HG03469 (cell line): ENCODE measurements at regions not wholly inside any gene's neighbourhood (a gene's known extent, or its start where the extent isn't known, plus 50 kb on each side); places are given as distances from the start of the nearest gene placed in this dataset.
"Not testable (repeated sequence)": the region's sequence is repeated elsewhere in the genome, so short reads cannot be mapped to it uniquely, and the experiment has no call there.

ENCODE experiments used
- ATAC-seq: cut with Tn5 transposase; IDR thresholded peaks from one replicate; pipeline ENCODE4 v1.9.1; 2021; ENCODE audit warnings: mild to moderate bottlenecking, moderate library complexity, moderate number of reproducible peaks; ENCODE audit not compliant: unreplicated experiment

- ATAC-seq: no peak
Observed at GRCh38 chr5:124103671-124104070, 591.7 kb downstream of the CSNK1G3 start.

GRCh38 chr5:124103056-124103455 is 591.1 kb downstream of the CSNK1G3 start:
- ATAC-seq: not testable (repeated sequence)

- ATAC-seq: no peak
Observed at GRCh38 chr5:124102486-124102885, 590.5 kb downstream of the CSNK1G3 start.

- ATAC-seq: no peak
Observed at GRCh38 chr5:124093658-124094057, 581.7 kb downstream of the CSNK1G3 start.

- no peak for ATAC-seq
Observed at GRCh38 chr5:124090115-124090514, 578.1 kb downstream of the CSNK1G3 start.

GRCh38 chr5:124089578-124089977 is 577.6 kb downstream of the CSNK1G3 start:
- no peak for ATAC-seq

- ATAC-seq: no peak
Observed at GRCh38 chr5:124088289-124089032, 576.5 kb downstream of the CSNK1G3 start.

DNA sequence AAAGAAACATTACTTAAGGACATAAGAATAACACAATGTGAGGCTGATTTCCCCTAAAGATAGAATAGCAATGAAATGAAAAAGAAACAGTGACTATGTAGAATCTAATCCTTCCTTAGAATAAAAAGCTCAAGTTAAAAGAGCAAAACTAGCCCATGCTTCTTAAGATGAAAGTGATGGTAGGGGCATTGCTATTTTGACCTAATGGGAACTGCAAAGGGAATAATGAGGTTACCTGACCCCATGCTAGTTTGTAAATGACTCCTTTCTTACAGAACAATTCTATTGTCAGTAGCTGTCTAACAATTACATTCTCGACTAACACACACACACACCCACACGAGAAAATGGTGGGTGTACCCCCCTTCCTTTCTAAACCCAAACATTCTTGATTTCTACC is 575.8 kb downstream of the CSNK1G3 start:
- no peak for ATAC-seq

- no peak for ATAC-seq
Observed at GRCh38 chr5:124080256-124080655, 568.3 kb downstream of the CSNK1G3 start.

DNA sequence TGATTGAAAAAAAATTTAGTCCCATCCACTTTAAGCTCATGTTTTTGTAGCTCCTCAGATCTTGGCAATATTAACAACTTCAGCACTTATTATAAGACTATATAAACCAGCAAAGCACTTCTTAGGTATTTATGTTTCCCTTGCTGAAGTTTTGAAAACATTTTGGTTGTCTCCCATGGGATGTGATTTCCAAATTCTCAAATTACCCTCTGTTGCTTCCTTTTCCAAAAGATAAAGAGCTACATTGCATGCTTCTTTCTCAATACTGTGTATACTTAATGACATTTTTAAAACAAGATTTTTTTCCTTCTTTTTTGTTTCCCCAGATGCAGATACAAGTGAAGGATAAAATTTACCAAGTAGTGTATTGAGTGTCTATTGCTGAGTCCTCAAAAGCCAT is 567.1 kb downstream of the CSNK1G3 start:
- no peak for ATAC-seq

DNA sequence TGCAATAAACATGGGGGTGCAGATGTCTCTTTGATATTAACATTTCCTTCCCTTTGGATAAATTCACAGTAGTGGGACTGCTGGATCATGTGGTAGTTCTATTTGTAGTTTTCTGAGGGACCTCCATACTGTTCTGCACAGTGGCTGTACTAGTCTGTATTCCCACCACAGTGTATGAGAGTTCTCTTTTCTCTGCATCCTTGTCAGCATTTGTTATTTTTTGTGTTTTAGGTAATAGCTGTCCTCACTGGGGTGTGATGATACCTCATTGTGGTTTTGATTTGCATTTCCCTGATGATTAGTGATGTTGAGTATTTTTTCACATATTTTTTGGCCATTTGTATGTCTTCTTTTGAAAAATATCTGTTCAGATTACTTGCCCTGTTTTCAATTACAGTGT is 562.5 kb downstream of the CSNK1G3 start:
- no peak for ATAC-seq

- ATAC-seq: no peak
Observed at GRCh38 chr5:124072570-124072969, 560.6 kb downstream of the CSNK1G3 start.

DNA sequence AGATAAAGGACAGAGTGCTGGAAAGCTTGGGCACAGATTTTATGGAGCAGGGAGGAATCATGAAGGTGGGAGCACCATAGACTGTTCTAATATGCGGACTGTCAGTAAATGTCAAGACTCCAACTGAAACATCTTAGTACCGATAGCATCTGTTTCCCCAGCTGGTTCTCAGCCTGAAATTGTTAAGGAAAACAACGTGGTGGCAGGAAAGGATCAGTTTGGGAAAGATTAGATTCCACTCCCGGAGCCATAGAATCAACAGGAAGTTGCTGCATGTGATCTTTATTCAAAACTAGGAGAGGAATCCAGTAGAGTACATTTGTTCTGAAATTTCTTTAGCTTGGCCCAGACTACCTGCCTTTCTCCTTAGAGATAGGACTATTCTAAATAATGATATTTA is 559.1 kb downstream of the CSNK1G3 start:
- ATAC-seq: no peak

DNA sequence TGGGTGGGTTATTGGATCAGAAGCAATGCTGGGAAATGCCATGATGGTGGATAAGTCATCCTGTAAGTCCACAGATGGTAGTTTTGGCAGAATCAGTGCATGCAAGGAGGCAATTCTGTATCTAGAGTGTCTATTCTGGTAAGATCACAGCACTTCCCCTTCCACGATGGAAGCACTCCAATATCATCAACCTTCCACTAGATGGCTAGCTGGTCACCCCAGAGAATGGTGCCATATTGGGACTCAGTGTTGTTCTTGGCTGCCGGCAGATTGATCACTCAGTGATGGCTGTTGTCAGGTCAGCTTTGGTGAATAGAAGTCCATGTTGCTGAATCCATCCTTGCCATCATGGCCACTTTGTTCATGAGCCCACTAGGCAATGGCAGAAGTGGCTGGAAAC is 553.5 kb downstream of the CSNK1G3 start:
- no peak for ATAC-seq

- ATAC-seq: no peak
Observed at GRCh38 chr5:124064956-124065355, 553.0 kb downstream of the CSNK1G3 start.

DNA sequence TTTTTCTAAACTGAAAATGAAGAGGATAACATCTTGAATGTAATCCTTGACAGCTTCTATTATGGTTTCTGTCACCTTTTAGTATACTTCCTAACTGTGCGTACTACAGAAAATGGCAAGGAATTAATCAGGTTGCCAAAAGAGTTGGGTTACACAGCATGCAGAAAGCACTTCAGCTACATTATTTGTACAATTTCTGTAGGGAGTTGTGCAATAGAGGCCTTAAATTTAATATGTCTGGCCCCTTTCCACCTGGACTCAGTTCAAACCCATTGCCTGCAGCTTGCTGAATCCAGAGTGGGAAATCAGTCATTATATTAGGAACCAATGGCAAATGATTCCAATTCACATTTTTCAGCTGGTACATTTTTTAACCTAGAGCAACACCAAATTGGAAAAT is 549.7 kb downstream of the CSNK1G3 start:
- ATAC-seq: no peak

- ATAC-seq: no peak
Observed at GRCh38 chr5:124061068-124061430, 549.1 kb downstream of the CSNK1G3 start.

DNA sequence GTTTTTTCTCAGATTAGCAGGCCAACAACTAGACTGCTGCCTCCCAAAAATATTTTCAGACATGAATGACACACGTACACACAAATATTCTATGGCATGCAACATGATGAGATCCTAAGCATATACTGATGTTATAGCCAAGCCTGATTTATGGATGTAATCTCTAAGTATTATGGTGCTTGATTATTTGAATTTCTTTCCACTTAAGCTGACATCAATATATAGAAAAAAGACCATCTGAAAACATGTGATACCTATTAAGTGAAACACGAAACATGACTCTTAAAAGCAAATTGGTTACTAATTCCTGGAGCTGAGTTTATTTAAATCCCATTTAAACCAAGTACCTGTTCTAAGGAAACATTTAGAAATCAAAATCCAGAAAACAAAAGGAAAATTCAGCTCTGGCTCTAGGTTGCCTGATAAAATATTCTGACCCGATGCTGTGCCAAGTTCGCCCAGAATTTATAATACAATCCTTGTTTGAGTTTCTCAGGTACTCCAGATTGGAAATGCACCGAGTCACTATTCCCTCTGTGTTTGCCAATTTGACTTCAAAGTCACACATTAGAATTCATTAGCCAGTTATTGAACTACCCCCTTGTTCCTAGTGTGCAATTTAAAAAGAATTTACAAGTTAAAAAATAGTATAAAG is 548.6 kb downstream of the CSNK1G3 start:
- no peak for ATAC-seq

DNA sequence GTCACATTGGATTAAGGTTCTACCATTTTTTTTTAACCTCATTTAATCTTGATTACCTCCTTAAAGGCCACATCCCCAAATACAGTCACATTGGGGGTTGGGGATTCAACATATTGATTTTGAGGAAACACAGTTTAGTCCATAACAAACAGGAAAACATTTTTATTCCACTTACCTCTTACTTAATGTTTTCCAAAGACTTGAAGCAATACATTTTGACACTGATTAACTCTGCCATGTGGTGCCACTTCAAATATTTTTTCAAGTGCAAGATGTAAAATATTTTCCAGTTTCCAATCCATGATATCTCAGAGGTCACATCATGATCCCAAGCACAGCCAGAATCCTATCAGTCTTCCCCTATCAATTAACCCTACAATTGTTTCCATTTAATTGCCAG is 548.0 kb downstream of the CSNK1G3 start:
- ATAC-seq: no peak

DNA sequence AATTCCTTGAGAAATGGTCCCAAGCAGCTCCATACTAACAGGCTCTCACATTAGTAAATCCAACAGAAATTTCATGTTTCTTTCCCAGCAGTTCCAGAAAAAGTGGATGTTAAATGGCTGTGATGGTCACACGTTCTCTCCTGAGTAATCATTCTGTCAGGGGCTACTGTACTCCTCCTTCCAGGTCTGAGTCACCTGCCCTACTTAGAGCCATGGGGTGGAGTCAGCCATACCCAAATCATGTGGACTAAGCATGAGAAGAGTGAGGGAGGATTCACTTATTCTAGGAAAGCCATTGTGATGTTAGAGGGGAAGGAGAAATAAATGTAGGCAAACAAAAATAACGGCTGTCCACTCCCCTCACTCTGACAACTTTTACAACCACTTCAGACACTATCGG is 547.2 kb downstream of the CSNK1G3 start:
- ATAC-seq: no peak

- no peak for ATAC-seq
Observed at GRCh38 chr5:124057724-124058231, 545.8 kb downstream of the CSNK1G3 start.

DNA sequence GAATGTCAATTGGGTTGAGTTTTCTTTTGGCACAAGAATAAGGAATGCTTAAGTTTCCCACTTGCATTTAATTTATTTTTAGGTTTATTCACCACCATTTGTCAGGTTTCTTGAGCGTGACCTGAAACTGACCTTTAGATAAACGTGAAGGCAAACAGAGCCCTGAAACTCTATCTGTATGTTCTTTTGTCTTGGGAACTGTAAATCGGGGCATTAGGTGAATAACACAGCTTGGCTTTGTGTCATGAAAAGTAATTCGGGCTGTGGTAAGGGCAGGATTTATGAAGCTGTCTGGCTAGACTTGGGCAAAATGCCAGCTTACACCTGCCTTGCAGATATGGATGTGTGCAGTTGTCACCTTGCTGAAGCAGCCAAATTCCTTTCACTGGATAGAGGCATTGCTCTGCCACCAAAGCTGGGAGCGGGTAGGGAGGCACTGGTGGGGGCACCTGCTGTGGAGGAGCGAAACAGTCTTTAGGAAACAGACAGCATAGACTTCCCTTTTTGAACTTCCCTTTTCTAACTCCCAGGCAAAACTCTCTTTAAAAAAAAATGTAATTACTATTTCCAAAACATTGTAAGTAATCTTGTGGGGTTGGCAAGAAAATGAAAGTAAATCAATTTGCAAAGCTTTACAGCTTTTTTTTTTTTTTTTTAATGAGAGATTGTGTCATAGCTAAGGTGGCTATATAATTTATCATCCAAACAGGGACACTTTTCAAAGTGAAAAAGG is 545.2 kb downstream of the CSNK1G3 start:
- peak; percentile 35 for ATAC-seq
